Fibroblast of lung (primary cell): ENCODE measurements at regions not wholly inside any gene's neighbourhood (a gene's known extent, or its start where the extent isn't known, plus 50 kb on each side); places are given as distances from the start of the nearest gene placed in this dataset.

Source experiments
- DNase-seq, 2 donors: peaks; one replicate each; pipeline versions ENCODE4 v3.0.0 to v3.0.0-alpha.2; 2010; ENCODE audit warnings: low read depth in 2 of 2
- H2AFZ ChIP-seq: 2 replicates; pipeline ENCODE4 v1.5.1; 2012; ENCODE audit warnings: low read length, control low read depth, inconsistent platforms
- H3K27ac ChIP-seq: 2 replicates; pipeline ENCODE4 v1.5.1; 2011; ENCODE audit warnings: low read length, control low read depth; ENCODE audit not compliant: insufficient read depth
- H3K27me3 ChIP-seq: 2 replicates; pipeline ENCODE4 v1.5.1; 2011; ENCODE audit warnings: mild to moderate bottlenecking, low read length; ENCODE audit not compliant: control insufficient read depth, insufficient read depth
- H3K36me3 ChIP-seq: 2 replicates; pipeline ENCODE4 v1.5.1; 2011; ENCODE audit warnings: low read length; ENCODE audit not compliant: control insufficient read depth, insufficient read depth
- H3K4me1 ChIP-seq: 2 replicates; pipeline ENCODE4 v1.5.1; 2011; ENCODE audit warnings: low read length; ENCODE audit not compliant: control insufficient read depth, insufficient read depth; ENCODE audit errors: extremely low read depth
- H3K4me2 ChIP-seq: 2 replicates; pipeline ENCODE4 v1.5.1; 2011; ENCODE audit warnings: low read length, control low read depth; ENCODE audit not compliant: insufficient read depth; ENCODE audit errors: extremely low read depth
- H3K4me3 ChIP-seq, 4 experiments: fragments of 200-600 bp in 1 of 4; sonication (generic) in 1 of 4; replicated peaks in 1 of 4; 2 replicates each; pipeline ENCODE4 v1.5.1; 2011 to 2016; ENCODE audit warnings: low read length in 4 of 4, low read depth in 3 of 4, mild to moderate bottlenecking in 3 of 4, control low read depth in 2 of 4, inconsistent platforms in 1 of 4, mixed read lengths in 1 of 4; ENCODE audit not compliant: insufficient read depth in 1 of 4; ENCODE audit errors: control extremely low read depth in 1 of 4
- H3K79me2 ChIP-seq: 2 replicates; pipeline ENCODE4 v1.5.1; 2012; ENCODE audit warnings: mild to moderate bottlenecking, low read length, inconsistent platforms; ENCODE audit not compliant: control insufficient read depth, insufficient read depth
- H3K9ac ChIP-seq: 2 replicates; pipeline ENCODE4 v1.5.1; 2011; ENCODE audit warnings: mild to moderate bottlenecking, low read length, control low read depth; ENCODE audit not compliant: insufficient read depth
- H3K9me3 ChIP-seq: 2 replicates; pipeline ENCODE4 v1.5.1; 2012; ENCODE audit warnings: low read depth, low read length; ENCODE audit not compliant: control insufficient read depth, insufficient read depth
- H4K20me1 ChIP-seq: 2 replicates; pipeline ENCODE4 v1.5.1; 2011; ENCODE audit warnings: low read length; ENCODE audit not compliant: control insufficient read depth, insufficient read depth; ENCODE audit errors: extremely low read depth
- CTCF ChIP-seq, 2 donors: IDR thresholded peaks in 1 of 2; conservative IDR thresholded peaks in 1 of 2; 1 replicate in 1 of 2; 2 replicates in 1 of 2; pipeline ENCODE4 v1.5.1; 2011 to 2012; ENCODE audit warnings: low read length in 2 of 2, control low read depth in 1 of 2, inconsistent platforms in 1 of 2, low read depth in 1 of 2, mild to moderate bottlenecking in 1 of 2
- EZH2 ChIP-seq: IDR thresholded peaks from 2 replicates; pipeline ENCODE4 v1.5.1; 2012; ENCODE audit warnings: low read length, control low read depth, mild to moderate bottlenecking; ENCODE audit errors: missing control alignments

- H3K27me3 ChIP-seq = no peaks in the 10 kb centered on the region
- H3K27ac ChIP-seq = no peak overlapping the region
- TF ChIP-seq EZH2 (no peak), CTCF (conservative IDR thresholded peaks at IDR 0.05 in 1 of 2, IDR thresholded peaks at IDR 0.05 in 1 of 2; ENCODE audit: low read depth in 1 of 2, low read length in 2 of 2) (no peak)
- no peak overlapping the region for H2AFZ ChIP-seq
- DNase-seq = no peak
- H3K4me3 ChIP-seq = no peak overlapping the region
- H4K20me1 ChIP-seq = no peaks in the 10 kb centered on the region
- H3K4me2 ChIP-seq = no peak overlapping the region
- no peak overlapping the region for H3K9ac ChIP-seq
- no peaks in the 10 kb centered on the region for H3K4me1 ChIP-seq
- no peaks in the 10 kb centered on the region for H3K36me3 ChIP-seq
- H3K9me3 ChIP-seq = no peaks in the 10 kb centered on the region
- no peaks in the 10 kb centered on the region for H3K79me2 ChIP-seq
Observed at GRCh38 chr15:25535866-25536265, 97.0 kb upstream of the UBE3A start.

GRCh38 chr15:25534293-25534692 lies 95.5 kb upstream of the UBE3A start:
- no peak overlapping the region for H3K4me2 ChIP-seq
- H2AFZ ChIP-seq = no peak overlapping the region
- H3K4me1 ChIP-seq = no peaks in the 10 kb centered on the region
- no peaks in the 10 kb centered on the region for H3K79me2 ChIP-seq
- H3K27ac ChIP-seq = no peak overlapping the region
- no peaks in the 10 kb centered on the region for H3K36me3 ChIP-seq
- H3K9ac ChIP-seq = no peak overlapping the region
- no peak overlapping the region for H3K4me3 ChIP-seq
- no peaks in the 10 kb centered on the region for H4K20me1 ChIP-seq
- no peaks in the 10 kb centered on the region for H3K27me3 ChIP-seq
- no peaks in the 10 kb centered on the region for H3K9me3 ChIP-seq
- TF ChIP-seq CTCF (conservative IDR thresholded peaks at IDR 0.05 in 1 of 2, IDR thresholded peaks at IDR 0.05 in 1 of 2; ENCODE audit: low read depth in 1 of 2, low read length in 2 of 2) (no peak), EZH2 (no peak)
- DNase-seq = no peak

- no peak overlapping the region for H2AFZ ChIP-seq
- H3K27ac ChIP-seq = no peak overlapping the region
- H3K79me2 ChIP-seq = no peaks in the 10 kb centered on the region
- TF ChIP-seq CTCF (conservative IDR thresholded peaks at IDR 0.05 in 1 of 2, IDR thresholded peaks at IDR 0.05 in 1 of 2; ENCODE audit: low read depth in 1 of 2, low read length in 2 of 2) (no peak), EZH2 (no peak)
- no peaks in the 10 kb centered on the region for H3K36me3 ChIP-seq
- DNase-seq = no peak
- H3K4me1 ChIP-seq = no peaks in the 10 kb centered on the region
- no peak overlapping the region for H3K9ac ChIP-seq
- H4K20me1 ChIP-seq = no peaks in the 10 kb centered on the region
- no peaks in the 10 kb centered on the region for H3K27me3 ChIP-seq
- H3K4me2 ChIP-seq = no peak overlapping the region
- no peak overlapping the region for H3K4me3 ChIP-seq
- no peaks in the 10 kb centered on the region for H3K9me3 ChIP-seq
Observed at GRCh38 chr15:25532269-25533140, 93.7 kb upstream of the UBE3A start.
